Endometrium (tissue), 2 donors: ENCODE measurements at regions not wholly inside any gene's neighbourhood (a gene's known extent, or its start where the extent isn't known, plus 50 kb on each side); places are given as distances from the start of the nearest gene placed in this dataset.
A peak's percentile ranks its signal among the peaks of the same experiment; 100 is the strongest.
"Not testable (repeated sequence)": the region's sequence is repeated elsewhere in the genome, so short reads cannot be mapped to it uniquely, and the experiment has no call there.

Experiments
- FAIRE-seq: peaks from 2 replicates; lab custom pipeline; 2012; peaks lifted over from hg19 to GRCh38; lab: Jason Lieb, UNC
- donor health status: control.
- donor health status: control.

DNA sequence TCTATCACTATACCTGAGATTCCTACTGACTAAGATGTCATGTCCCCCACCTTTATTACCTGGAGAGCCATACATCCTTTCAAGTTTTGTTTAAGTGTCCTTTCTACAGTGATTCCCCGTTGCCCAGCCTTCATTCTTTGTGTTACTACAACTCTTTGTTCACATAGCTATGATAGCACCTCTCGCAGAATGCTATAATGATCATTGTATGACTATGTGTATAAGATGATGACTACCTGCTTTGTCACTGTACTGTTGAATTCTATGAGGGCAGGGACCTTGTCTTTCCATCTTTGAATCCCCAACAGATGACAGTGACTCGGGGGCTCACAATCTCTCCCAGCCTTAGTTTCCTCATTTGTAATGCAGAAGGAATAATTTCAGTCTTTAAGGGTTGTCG is 361.2 kb downstream of the NPR3 start:
- no peak for FAIRE-seq

DNA sequence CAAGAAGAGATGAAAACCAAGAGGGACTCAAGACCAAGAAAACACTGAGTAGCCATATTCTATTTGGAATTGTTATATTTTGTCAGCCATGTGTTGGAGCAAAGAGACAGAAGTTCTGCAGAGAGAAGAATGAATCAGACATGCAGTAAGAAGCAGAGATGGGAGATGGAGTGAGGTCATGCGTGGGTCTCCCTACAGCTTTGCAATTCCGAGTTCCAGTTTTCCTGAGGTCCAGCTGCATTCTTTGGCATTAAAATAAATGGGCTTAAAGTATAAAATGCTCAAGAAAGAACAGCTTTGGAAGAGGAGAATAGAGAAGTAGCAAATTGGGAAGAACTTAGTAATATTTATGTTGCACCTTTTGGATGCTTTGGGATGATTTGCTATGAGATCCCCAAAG is 361.6 kb downstream of the NPR3 start:
- no peak for FAIRE-seq

DNA sequence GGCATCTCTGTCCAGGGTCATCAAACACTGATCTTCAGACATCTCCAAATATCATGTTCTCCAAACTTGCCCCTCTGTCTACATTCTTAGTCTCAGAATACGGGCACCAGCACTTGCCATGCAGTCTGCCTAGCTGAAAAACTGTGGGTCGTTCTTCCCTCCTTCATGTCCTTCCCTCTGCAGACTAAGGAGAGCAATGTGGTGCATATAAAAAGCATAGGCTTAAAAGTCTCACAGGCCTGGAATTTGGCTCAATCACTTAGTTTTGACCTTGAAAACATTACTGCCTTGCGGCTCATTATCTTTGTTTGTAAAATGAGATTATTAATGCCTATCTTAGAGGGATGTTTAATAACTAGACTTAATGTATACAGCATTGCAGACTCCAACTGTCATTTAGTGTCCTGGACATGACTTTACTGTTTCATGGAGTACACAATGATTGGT is 362.8 kb downstream of the NPR3 start:
- FAIRE-seq, result no peak

DNA sequence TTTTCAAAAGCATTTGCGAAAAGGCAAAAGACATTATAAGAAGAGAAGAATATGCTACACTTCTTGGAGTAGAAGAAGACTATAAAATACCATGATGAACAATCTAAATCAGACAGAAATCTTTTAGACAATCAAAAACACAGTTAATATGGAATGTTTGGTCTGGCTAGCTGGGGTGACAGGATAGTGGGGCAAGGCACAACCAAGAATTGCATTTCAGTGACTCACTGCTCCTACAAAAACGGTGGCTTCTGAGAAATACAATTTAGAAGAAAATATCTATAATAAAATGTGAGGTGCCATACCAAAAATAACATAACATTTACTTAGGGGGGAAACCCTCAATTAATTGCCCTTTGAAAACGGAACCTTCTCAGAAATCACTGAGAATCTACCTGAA is 363.4 kb downstream of the NPR3 start:
- FAIRE-seq, result no peak

DNA sequence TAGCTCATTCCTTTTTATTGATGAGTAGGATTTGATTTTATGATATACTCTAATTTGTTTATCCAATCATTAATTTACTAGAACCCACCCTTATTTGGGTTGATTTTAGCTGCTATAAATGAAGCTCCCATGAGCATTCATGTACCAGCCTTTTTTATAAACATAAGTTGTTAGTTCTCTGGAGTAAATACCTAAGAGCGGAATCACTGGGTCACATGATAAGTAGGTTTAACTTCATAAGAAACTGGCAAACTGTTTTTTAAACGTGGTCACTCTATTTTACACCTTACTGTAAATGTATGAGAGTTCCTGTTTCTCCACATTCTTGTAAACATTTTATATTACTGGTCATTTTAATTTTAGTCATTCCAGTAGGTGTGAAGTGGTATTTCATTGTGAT is 364.6 kb downstream of the NPR3 start:
- FAIRE-seq, result no peak

DNA sequence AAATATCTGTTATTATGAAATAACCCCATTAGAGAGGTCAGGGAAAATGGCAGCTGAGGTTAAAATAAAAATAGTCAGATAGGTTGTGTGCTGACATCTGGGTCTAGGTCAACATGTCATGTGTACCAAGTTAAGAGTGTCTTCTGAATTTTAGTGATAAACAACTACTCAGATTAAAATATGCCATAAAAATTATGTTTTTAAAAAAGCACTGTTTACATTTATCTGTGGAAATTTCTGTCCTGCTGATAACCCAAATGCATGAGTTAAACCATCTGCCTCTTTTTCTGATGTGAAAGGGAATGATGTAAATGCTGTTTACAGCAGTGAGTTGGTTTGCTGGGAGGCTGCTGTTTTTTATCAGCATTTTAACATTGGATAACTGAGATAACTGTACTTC is 361.2 kb upstream of the TARS1 start:
- FAIRE-seq, result peak; percentile 95

DNA sequence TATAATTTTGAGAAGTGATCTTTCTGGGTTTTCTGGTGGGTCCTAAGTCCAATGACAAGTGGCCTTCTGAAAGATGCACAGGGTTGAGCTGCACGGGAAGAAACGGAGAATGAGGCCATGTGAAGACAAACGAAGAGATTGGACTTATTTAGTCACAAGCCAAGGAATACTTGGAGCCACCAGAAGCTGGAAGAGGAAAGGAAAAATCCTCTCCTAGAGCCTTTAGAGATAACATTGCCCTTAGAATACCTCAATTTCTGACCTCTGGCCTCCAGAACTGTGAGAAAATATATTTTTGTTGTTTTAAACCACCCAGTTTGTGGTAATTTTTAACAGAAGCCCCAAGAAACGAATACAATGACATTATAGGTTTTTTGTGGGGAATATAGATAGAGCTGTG is 360.5 kb upstream of the TARS1 start:
- no peak for FAIRE-seq

DNA sequence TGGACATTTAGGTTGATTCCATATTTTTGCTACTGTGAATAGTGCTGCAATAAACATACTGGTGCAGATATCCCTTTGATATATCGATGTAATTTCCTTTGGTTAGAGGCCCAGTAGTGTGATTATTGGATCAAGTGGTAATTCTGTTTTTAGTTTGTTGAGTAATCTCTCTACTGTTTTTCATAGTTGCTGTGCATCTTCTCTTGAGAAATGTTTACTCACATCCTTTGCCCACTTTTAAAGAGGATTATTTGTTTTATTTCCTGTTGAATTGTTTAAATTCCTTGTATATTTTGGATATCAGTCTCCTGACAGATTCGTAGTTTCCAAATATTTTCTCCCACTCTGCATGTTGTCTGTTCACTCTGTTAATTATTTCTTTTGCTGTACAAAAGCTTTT is 352.6 kb upstream of the TARS1 start:
- FAIRE-seq, result no peak

DNA sequence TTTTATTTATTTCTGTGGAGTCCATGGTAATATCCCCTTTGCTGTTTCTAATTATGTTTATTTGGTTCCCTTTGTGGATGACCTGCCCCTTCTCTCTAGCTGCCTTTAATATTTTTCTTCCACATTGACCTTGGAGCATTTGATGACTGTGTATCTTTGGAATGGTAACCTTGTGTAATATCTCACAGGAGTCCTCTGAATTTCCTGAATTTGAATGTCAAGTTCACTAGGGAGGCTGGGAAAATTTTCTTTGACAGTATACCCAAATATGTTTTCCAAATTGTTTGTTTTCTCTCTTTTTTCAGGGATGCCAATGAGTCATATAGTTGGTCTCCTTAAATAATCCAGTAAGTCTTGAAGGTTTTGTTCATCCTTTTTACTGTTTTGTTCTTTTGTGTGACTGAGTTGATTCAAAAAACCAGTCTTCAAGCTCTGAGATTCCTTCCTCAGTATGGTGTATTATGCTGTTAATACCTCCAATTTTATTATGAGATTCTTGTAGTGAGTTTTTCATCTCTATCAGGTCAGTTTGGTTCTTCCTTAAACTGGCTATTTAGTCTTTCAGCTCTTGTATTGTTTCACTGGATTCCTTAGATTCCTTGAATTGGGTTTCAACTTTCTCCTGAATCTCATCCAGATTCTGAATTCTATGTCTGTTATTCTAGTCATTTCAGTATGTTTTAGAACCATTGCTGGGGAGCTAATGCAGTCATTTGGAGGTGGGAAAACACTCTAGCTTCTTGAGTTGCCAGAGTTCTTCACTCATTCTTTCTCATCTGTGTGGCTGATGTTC is 349.0 kb upstream of the TARS1 start:
- FAIRE-seq, result no peak

DNA sequence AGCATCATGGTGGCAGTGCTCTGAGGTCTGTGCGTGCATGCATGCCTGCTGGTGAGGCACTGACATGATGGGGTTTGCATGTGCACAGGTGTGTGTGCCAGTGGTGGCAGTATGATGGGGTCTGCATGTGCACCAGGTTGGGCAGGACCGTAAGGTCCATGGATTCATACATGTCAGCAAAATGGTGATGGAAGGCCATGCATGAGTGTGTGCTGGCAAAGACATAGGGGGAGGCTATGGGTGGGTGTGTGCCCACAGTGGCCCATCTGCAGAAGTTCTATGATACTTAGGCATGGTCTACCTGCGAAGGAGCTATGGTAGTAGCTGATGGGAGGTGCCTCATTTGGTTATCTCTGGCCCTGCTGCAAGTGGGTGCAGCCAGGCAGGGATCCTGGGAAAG is 348.0 kb upstream of the TARS1 start:
- no peak for FAIRE-seq

DNA sequence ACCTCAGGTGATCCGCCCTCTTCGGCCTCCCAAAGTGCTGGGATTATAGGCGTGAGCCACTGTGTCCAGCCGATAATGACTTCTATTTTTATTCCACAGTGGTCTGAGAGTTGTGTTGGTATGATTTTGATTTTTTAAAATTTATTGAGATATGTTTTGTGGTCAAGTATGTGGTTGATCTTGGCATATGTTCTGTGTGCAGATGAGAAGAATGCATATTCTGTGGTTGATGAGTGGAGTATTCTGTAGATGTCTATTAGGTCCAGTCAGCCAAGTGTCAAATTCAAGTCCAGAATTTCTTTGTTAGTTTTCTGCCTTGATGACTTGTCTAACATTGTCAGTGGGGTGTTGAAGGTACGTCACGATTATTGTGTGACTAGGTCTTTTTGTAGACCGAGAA is 338.2 kb upstream of the TARS1 start:
- no peak for FAIRE-seq

DNA sequence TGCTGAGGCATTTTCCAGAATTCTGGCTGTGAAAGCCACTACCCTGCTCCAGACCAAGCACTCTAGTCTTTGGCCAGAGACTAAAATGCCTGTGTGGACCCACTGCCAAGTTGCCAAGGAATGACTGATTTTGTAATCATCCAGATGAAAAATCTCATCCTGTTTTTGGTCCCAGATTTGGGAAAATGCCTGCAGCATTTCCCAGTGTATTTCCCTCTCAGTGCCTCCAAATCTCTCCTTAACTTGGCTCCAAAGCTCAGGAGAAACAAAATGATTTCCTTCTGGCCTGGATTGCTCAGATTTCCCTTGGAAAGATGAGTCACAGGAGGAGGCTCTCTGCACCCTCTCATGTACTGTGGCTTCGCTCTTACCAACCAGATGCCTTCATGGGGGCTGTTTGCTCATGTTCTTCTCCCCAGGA is 335.2 kb upstream of the TARS1 start:
- no peak for FAIRE-seq

DNA sequence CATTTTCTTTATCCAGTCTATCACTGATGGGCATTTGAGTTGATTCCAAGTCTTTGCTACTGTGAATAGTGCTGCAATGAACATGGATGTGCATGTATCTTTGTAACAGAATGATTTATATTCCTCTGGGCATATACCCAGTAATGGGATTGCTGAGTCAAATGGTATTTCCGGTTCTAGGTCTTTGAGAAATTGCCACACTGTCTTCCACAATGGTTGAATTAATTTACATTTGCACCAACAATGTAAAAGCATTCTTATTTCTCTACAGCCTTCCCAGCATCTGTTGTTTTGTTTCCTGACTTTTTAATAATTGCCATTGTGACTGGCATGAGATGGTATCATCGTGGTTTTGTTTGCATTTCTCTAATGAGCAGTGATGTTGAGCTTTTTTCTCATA is 330.3 kb upstream of the TARS1 start:
- FAIRE-seq, result not testable (repeated sequence)

DNA sequence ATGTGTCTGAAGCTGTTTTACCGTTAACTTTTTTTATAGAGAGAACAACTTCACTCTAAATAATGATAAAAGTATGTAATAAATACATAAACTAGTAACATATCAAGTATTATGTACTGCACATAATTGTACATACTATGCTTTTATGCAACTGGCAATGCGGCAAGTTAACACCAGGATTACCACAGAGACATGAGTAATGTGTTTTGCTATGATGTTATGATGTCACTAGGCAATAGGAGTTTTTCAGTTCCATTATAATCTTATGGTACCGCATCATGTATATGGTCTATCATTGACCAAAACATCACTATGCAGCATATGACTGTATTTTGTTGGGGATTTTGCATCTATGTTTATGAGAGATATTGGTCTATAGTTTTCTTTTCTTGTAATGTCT is 326.4 kb upstream of the TARS1 start:
- no peak for FAIRE-seq

DNA sequence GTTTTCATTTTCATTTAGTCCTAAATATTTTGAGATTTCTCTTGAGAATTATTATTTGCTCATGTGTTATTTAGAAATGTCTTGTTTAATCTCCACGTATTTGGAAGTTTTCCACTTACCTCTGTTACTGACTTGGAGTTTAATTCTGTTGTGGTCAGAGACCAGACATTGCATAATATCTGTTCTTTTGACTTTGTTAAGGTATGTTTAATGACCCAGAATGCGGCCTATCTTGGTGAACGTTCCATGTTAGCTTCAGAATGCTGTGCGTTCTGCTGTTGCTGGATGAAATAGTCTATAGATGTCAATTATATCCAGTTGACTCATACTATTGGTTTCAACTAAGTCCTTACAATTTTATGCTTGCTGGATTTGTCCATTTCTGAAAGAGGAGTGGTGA is 325.3 kb upstream of the TARS1 start:
- FAIRE-seq, result no peak

DNA sequence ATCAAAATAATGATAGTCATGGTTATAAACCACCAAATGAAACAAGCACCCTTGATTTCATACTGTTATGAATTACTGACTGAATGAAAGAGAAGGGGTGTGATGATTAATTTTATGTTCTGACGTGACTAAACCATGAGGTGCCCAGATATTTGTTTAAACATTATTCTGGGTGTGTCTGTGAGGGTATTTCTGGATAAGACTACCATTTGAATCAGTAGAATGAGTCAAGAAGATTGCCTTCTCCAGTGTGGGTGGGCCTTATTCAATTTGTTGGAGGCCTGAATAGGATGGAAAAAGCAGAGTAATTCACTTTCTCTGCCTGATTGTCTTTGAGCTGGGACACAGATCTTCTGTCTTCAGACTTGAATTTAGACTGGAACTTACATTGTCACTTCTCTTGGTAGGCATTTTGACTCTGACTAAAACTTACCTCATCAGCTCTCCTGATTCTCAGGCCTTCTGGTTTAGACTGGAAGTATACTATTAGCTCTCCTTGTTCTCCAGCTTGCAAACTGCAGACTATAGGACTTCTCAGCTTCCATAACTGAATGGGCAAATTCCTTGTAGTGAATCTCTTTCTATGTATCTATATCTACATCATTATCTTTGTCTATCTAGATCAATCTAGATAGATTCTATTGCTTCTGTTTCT is 321.9 kb upstream of the TARS1 start:
- no peak for FAIRE-seq

DNA sequence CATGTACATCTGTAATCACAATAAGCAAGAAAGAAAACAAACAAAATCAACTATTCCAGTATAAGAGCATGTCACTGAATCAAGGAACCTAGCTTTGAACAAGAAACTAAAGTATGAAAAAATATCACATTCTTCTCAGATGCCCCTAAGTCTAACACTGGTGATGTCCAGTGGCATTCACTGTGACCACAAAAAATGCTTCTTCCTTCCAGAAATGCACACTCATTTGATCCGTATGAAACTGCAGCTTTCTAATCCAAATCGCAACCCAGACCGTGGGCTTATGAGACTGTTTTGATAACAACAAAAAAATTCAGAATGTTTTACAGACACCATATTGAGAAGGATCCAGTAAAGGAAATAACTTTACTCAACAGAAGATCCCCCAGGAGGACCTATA is 320.1 kb upstream of the TARS1 start:
- FAIRE-seq, result no peak

DNA sequence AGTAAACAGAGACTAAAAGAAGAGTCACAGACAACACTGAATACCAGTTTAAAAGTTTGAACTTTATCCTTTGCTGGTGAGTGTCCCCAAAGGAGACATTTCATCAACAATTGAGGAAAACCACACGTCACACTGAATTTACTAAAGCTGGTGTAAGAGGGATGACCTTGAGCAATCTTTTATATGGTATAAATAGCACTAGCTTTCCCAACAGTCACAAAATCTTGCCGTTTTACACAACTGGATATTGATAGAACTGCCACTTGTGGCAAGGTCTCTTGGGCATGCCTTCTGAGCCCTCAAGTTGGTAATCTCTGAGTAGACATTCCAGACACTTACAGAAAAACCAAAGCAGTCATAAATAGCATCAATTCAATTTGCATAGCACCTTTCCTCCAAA is 311.5 kb upstream of the TARS1 start:
- FAIRE-seq, result no peak

DNA sequence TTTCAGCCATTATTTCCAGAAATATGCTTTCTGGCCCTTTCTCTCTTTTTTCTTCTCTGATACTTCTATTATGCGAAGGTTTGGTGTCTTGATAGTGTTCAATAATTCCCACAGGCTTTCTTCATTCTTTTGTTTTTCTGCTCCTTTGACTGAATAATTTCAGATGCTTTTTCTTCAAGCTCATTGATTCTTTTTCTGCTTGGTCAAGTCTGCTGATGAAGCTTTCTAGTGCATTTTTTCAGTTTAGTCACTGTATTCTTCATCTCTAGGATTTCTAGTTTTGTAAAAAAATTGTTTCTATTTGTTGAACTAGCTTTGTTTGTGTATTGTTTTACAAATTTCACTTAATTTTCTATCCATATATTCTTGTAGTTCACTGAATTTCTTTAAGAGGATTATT is 304.0 kb upstream of the TARS1 start:
- no peak for FAIRE-seq

DNA sequence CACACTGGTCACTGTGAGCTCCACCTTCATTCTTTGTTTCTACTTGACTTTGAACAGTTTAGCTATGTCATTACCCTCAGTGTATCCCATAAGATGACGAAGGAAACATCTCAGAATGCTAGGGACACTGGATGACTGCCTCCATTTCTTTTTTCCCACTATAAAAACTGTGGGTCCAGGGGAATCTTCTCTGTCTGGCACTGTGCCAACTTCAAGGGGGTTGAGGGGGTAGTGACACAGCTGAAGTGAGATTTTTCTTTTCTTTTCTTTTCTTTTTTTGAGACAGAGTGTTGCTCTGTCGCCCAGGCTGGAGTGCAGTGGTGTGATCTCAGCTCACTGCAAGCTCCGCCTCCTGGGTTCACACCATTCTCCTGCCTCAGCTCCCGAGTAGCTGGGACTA is 302.6 kb upstream of the TARS1 start:
- FAIRE-seq, result not testable (repeated sequence)

DNA sequence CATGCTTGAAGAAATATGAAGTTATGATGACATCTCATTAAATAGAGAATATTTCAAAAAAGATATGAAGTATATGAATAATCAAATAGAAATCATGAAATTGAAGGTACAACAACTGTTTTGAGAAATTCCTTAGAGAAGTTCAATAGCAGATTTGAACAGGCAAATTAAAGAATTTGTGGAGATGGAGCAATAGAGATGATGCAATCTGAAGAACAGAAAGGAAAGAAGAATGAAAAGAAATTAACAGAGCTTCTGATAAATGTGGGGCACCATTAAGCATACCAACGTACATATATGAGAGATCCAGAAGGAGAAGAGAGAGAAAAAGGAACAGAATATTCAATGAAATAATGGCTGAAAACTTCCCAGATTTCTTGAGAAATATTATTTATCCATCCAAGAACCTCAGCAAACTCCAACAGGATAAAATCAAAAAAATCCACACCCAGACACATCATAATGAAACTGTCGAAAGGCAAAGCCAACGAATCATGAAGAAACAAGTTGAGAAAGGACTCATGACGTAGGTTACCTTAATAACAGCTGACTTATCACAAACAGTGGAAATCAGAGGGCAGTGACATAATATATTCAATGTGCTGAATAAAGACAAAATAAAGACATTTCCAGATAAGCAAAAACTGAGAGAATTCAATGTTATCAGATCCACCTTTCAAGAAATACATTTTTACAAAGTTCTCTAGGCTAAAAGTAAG is 297.2 kb upstream of the TARS1 start:
- FAIRE-seq, result no peak

DNA sequence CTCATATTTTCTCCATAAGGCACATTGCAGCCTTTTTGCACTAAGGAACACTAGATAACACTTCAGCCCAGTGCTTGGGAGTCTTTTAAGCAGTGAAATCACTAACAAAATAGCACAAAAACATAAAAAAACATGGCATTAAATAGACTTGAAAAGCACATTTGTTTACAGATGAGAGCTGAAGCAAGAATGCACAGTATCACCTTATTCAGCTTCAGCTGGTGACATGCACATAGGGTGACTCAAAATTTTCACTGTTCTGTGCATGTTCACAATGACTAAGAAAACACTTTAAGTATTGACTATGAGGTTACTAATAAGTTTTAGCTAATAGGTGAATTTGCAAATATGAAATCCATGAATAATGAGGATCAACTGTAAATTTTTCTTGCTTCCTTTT is 293.9 kb upstream of the TARS1 start:
- FAIRE-seq, result no peak

DNA sequence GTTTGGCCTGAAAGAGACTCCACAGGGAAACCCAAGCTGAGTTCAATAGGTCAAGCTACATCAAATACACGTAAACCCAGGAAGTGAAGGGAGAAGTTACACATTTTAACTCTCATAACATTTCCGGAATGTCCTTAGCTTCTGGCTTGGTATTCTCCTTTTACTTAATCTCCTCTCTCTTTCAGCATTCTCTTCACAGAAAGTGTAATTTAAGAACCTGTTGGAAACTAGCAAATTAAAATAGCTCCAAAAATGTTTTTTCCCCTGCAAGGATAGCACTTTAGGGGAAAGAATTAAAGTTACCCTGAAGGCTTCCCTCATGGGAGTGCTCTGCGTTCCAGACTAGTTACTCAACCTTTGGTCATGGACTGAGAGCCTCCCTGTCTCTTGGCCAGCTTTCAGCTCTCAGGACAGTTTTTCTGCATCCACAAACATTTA is 292.7 kb upstream of the TARS1 start:
- no peak for FAIRE-seq
